SK-N-SH treated with all-trans-retinoic acid at 6 μM for 48 hours (cell line): ENCODE measurements at regions not wholly inside any gene's neighbourhood (a gene's known extent, or its start where the extent isn't known, plus 50 kb on each side); places are given as distances from the start of the nearest gene placed in this dataset.

Source experiments
- GLIS3 ChIP-seq: fragments of 250-450 bp; sonication (Bioruptor Pico); IDR thresholded peaks from 2 replicates; pipeline ENCODE4 v1.5.0; 2020; ENCODE audit warnings: mild to moderate bottlenecking, moderate library complexity
- PPARA ChIP-seq: fragments of 250-450 bp; sonication (Bioruptor Pico); IDR thresholded peaks from 2 replicates; pipeline ENCODE4 v1.5.0; 2020; ENCODE audit warnings: mild to moderate bottlenecking, borderline replicate concordance
- RARB ChIP-seq: fragments of 250-450 bp; sonication (Bioruptor Pico); IDR thresholded peaks from 2 replicates; pipeline ENCODE4 v1.8.0; 2021; ENCODE audit warnings: mild to moderate bottlenecking, moderate library complexity
- ZFP30 ChIP-seq: fragments of 450-650 bp; formaldehyde crosslinking; IDR thresholded peaks from 2 replicates; pipeline ENCODE4 v1.5.0; 2022; ENCODE audit warnings: mild to moderate bottlenecking, moderate library complexity
- ZNF70 ChIP-seq: fragments of 450-650 bp; formaldehyde crosslinking; IDR thresholded peaks from 2 replicates; pipeline ENCODE4 v1.5.0; 2020; ENCODE audit warnings: mild to moderate bottlenecking, moderate library complexity
- ZNF8 ChIP-seq: fragments of 450-650 bp; formaldehyde crosslinking; IDR thresholded peaks from 2 replicates; pipeline ENCODE4 v1.5.0; 2020; ENCODE audit warnings: mild to moderate bottlenecking, moderate library complexity
- TF ChIP-seq, protein P1 (sequence below): fragments of 250-450 bp; sonication (Bioruptor Pico); IDR thresholded peaks from 2 replicates; pipeline ENCODE4 v1.8.0; 2021; ENCODE audit warnings: low read depth, mild to moderate bottlenecking, moderate library complexity, borderline replicate concordance

GRCh38 chr1:177351361-177352108 lies 180.8 kb downstream of the BRINP2 start:
- no peak for TF ChIP-seq GLIS3 (CRISPR knock-in tag)
- TF ChIP-seq ZNF8 = no peak
- no peak for TF ChIP-seq RARB (CRISPR knock-in tag)
- TF ChIP-seq PPARA (CRISPR knock-in tag) = no peak
- TF ChIP-seq, protein P1, sequence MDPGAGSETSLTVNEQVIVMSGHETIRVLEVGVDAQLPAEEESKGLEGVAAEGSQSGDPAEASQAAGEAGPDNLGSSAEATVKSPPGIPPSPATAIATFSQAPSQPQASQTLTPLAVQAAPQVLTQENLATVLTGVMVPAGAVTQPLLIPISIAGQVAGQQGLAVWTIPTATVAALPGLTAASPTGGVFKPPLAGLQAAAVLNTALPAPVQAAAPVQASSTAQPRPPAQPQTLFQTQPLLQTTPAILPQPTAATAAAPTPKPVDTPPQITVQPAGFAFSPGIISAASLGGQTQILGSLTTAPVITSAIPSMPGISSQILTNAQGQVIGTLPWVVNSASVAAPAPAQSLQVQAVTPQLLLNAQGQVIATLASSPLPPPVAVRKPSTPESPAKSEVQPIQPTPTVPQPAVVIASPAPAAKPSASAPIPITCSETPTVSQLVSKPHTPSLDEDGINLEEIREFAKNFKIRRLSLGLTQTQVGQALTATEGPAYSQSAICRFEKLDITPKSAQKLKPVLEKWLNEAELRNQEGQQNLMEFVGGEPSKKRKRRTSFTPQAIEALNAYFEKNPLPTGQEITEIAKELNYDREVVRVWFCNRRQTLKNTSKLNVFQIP (CRISPR knock-in tag) = no peak
- no peak for TF ChIP-seq ZFP30 (CRISPR knock-in tag)
- TF ChIP-seq ZNF70 (CRISPR knock-in tag) = no peak
